ENCODE measurements at regions not wholly inside any gene's neighbourhood (a gene's known extent, or its start where the extent isn't known, plus 50 kb on each side); places are given as distances from the start of the nearest gene placed in this dataset.
A peak's percentile ranks its signal among the peaks of the same experiment; 100 is the strongest.

GRCh38 chr6:6728169-6728941 is 139.8 kb downstream of the LY86 start:
- H2BK120ac ChIP-seq (ENCODE audit: insufficient read depth, low read length, poor library complexity) = no peak overlapping the region
- H3K27me3 ChIP-seq (ENCODE audit: insufficient read depth, low read length) = no peaks in the 10 kb centered on the region
- no peaks in the 10 kb centered on the region for H3K36me3 ChIP-seq (ENCODE audit: control insufficient read depth in 1 of 2, insufficient read depth in 2 of 2, low read length in 2 of 2)
- no peak overlapping the region for H3K23ac ChIP-seq (ENCODE audit: low read length)
- no peak overlapping the region for H3K18ac ChIP-seq (ENCODE audit: low read length)
- no peaks in the 10 kb centered on the region for H3K9me3 ChIP-seq (ENCODE audit: insufficient read depth, low read depth, low read length)
- H3K27ac ChIP-seq (ENCODE audit: low read depth, low read length) = no peak overlapping the region
- H2AK5ac ChIP-seq (ENCODE audit: low read length) = no peak overlapping the region
- H3K14ac ChIP-seq (ENCODE audit: low read length) = no peak overlapping the region
- H3K79me1 ChIP-seq (ENCODE audit: low read length) = peaks cover 12% of the 10 kb centered on the region
- no peak overlapping the region for H4K8ac ChIP-seq (ENCODE audit: low read depth, low read length)
- H3K4ac ChIP-seq (ENCODE audit: low read depth, low read length) = no peak overlapping the region
- H4K12ac ChIP-seq (ENCODE audit: low read depth, low read length) = no peak overlapping the region
- H2AFZ ChIP-seq (ENCODE audit: insufficient read depth, low read length, poor library complexity) = no peak overlapping the region
- peaks cover 16 to 18% of the 10 kb centered on the region in 2 experiments for H3K4me1 ChIP-seq (ENCODE audit: control insufficient read depth in 1 of 2, insufficient read depth in 2 of 2, low read length in 2 of 2)
- DNase-seq = no peak
- H4K91ac ChIP-seq (ENCODE audit: low read depth, low read length) = no peak overlapping the region
- H3K4me2 ChIP-seq (ENCODE audit: low read length) = no peak overlapping the region
- H3K4me3 ChIP-seq (ENCODE audit: low read depth, low read length) = no peak overlapping the region
- no peak overlapping the region for H2BK12ac ChIP-seq (ENCODE audit: low read length)
- no CpG with 5 or more reads among the region's 9 CpGs for WGBS (ENCODE audit: extremely low coverage, insufficient coverage, insufficient read length)
- no peak overlapping the region for H3K9ac ChIP-seq (ENCODE audit: low read length)
- no peak overlapping the region for H2BK5ac ChIP-seq (ENCODE audit: low read depth, low read length, poor library complexity)
- no peaks in the 10 kb centered on the region for H3K79me2 ChIP-seq (ENCODE audit: control insufficient read depth, insufficient read depth, low read length, poor library complexity)

GRCh38 chr6:6729971-6730370 is 141.5 kb downstream of the LY86 start:
- WGBS (ENCODE audit: extremely low coverage, insufficient coverage, insufficient read length) = no CpG with 5 or more reads among the region's 1 CpG
- peaks cover 13% of the 10 kb centered on the region for H3K79me1 ChIP-seq (ENCODE audit: low read length)
- H4K91ac ChIP-seq (ENCODE audit: low read depth, low read length) = no peak overlapping the region
- no peak overlapping the region for H2AK5ac ChIP-seq (ENCODE audit: low read length)
- H3K18ac ChIP-seq (ENCODE audit: low read length) = no peak overlapping the region
- H2BK12ac ChIP-seq (ENCODE audit: low read length) = no peak overlapping the region
- H4K12ac ChIP-seq (ENCODE audit: low read depth, low read length) = no peak overlapping the region
- H3K14ac ChIP-seq (ENCODE audit: low read length) = no peak overlapping the region
- H3K9me3 ChIP-seq (ENCODE audit: insufficient read depth, low read depth, low read length) = no peaks in the 10 kb centered on the region
- H2BK120ac ChIP-seq (ENCODE audit: insufficient read depth, low read length, poor library complexity) = no peak overlapping the region
- no peaks in the 10 kb centered on the region for H3K27me3 ChIP-seq (ENCODE audit: insufficient read depth, low read length)
- H3K36me3 ChIP-seq (ENCODE audit: control insufficient read depth in 1 of 2, insufficient read depth in 2 of 2, low read length in 2 of 2) = no peaks in the 10 kb centered on the region
- no peak overlapping the region for H3K23ac ChIP-seq (ENCODE audit: low read length)
- peaks cover 20 to 25% of the 10 kb centered on the region in 2 experiments for H3K4me1 ChIP-seq (ENCODE audit: control insufficient read depth in 1 of 2, insufficient read depth in 2 of 2, low read length in 2 of 2)
- no peak overlapping the region for H3K4ac ChIP-seq (ENCODE audit: low read depth, low read length)
- H4K8ac ChIP-seq (ENCODE audit: low read depth, low read length) = no peak overlapping the region
- H2BK5ac ChIP-seq (ENCODE audit: low read depth, low read length, poor library complexity) = no peak overlapping the region
- H3K4me3 ChIP-seq (ENCODE audit: low read depth, low read length) = no peak overlapping the region
- H2AFZ ChIP-seq (ENCODE audit: insufficient read depth, low read length, poor library complexity) = no peak overlapping the region
- no peak for DNase-seq
- no peak overlapping the region for H3K4me2 ChIP-seq (ENCODE audit: low read length)
- H3K27ac ChIP-seq (ENCODE audit: low read depth, low read length) = no peak overlapping the region
- H3K79me2 ChIP-seq (ENCODE audit: control insufficient read depth, insufficient read depth, low read length, poor library complexity) = peaks cover 2% of the 10 kb centered on the region
- H3K9ac ChIP-seq (ENCODE audit: low read length) = no peak overlapping the region

GRCh38 chr6:6730831-6731230 is 142.3 kb downstream of the LY86 start:
- no peak overlapping the region for H3K27ac ChIP-seq (ENCODE audit: low read depth, low read length)
- no peak overlapping the region for H3K9ac ChIP-seq (ENCODE audit: low read length)
- no peak overlapping the region for H2AK5ac ChIP-seq (ENCODE audit: low read length)
- H2BK5ac ChIP-seq (ENCODE audit: low read depth, low read length, poor library complexity) = no peak overlapping the region
- H2AFZ ChIP-seq (ENCODE audit: insufficient read depth, low read length, poor library complexity) = no peak overlapping the region
- no peak overlapping the region for H3K4ac ChIP-seq (ENCODE audit: low read depth, low read length)
- H3K36me3 ChIP-seq (ENCODE audit: control insufficient read depth in 1 of 2, insufficient read depth in 2 of 2, low read length in 2 of 2) = no peaks in the 10 kb centered on the region
- peaks cover 13 to 18% of the 10 kb centered on the region in 2 experiments for H3K4me1 ChIP-seq (ENCODE audit: control insufficient read depth in 1 of 2, insufficient read depth in 2 of 2, low read length in 2 of 2)
- H2BK12ac ChIP-seq (ENCODE audit: low read length) = no peak overlapping the region
- H3K4me2 ChIP-seq (ENCODE audit: low read length) = no peak overlapping the region
- no peaks in the 10 kb centered on the region for H3K9me3 ChIP-seq (ENCODE audit: insufficient read depth, low read depth, low read length)
- DNase-seq = peak in 1 of 2 donors; percentile 4
- H3K4me3 ChIP-seq (ENCODE audit: low read depth, low read length) = no peak overlapping the region
- no peak overlapping the region for H4K12ac ChIP-seq (ENCODE audit: low read depth, low read length)
- H3K14ac ChIP-seq (ENCODE audit: low read length) = no peak overlapping the region
- no peak overlapping the region for H3K23ac ChIP-seq (ENCODE audit: low read length)
- no peaks in the 10 kb centered on the region for H3K27me3 ChIP-seq (ENCODE audit: insufficient read depth, low read length)
- H4K8ac ChIP-seq (ENCODE audit: low read depth, low read length) = no peak overlapping the region
- WGBS (ENCODE audit: extremely low coverage, insufficient coverage, insufficient read length) = no CpG with 5 or more reads among the region's 2 CpGs
- H3K79me1 ChIP-seq (ENCODE audit: low read length) = peaks cover 8% of the 10 kb centered on the region
- no peak overlapping the region for H3K18ac ChIP-seq (ENCODE audit: low read length)
- H3K79me2 ChIP-seq (ENCODE audit: control insufficient read depth, insufficient read depth, low read length, poor library complexity) = peaks cover 2% of the 10 kb centered on the region
- no peak overlapping the region for H4K91ac ChIP-seq (ENCODE audit: low read depth, low read length)
- H2BK120ac ChIP-seq (ENCODE audit: insufficient read depth, low read length, poor library complexity) = no peak overlapping the region

- peaks cover 9% of the 10 kb centered on the region for H3K79me1 ChIP-seq (ENCODE audit: low read length)
- H3K4ac ChIP-seq (ENCODE audit: low read depth, low read length) = no peak overlapping the region
- H3K14ac ChIP-seq (ENCODE audit: low read length) = no peak overlapping the region
- WGBS (ENCODE audit: extremely low coverage, insufficient coverage, insufficient read length) = no CpG with 5 or more reads among the region's 16 CpGs
- no peak overlapping the region for H3K23ac ChIP-seq (ENCODE audit: low read length)
- peak overlapping the region; percentile 31 for H2BK120ac ChIP-seq (ENCODE audit: insufficient read depth, low read length, poor library complexity)
- H2BK12ac ChIP-seq (ENCODE audit: low read length) = no peak overlapping the region
- H3K18ac ChIP-seq (ENCODE audit: low read length) = no peak overlapping the region
- no peaks in the 10 kb centered on the region for H3K27me3 ChIP-seq (ENCODE audit: insufficient read depth, low read length)
- peaks cover 2% of the 10 kb centered on the region for H3K79me2 ChIP-seq (ENCODE audit: control insufficient read depth, insufficient read depth, low read length, poor library complexity)
- no peak overlapping the region for H2BK5ac ChIP-seq (ENCODE audit: low read depth, low read length, poor library complexity)
- no peak overlapping the region for H4K8ac ChIP-seq (ENCODE audit: low read depth, low read length)
- no peak overlapping the region for H4K12ac ChIP-seq (ENCODE audit: low read depth, low read length)
- H3K4me1 ChIP-seq (ENCODE audit: control insufficient read depth in 1 of 2, insufficient read depth in 2 of 2, low read length in 2 of 2) = peaks cover 13 to 22% of the 10 kb centered on the region in 2 experiments
- no peak overlapping the region for H2AK5ac ChIP-seq (ENCODE audit: low read length)
- peak overlapping the region; percentile 44 for H3K4me2 ChIP-seq (ENCODE audit: low read length)
- peak overlapping the region; percentile 32 for H3K27ac ChIP-seq (ENCODE audit: low read depth, low read length)
- no peak overlapping the region for H3K9ac ChIP-seq (ENCODE audit: low read length)
- no peak overlapping the region for H2AFZ ChIP-seq (ENCODE audit: insufficient read depth, low read length, poor library complexity)
- H3K9me3 ChIP-seq (ENCODE audit: insufficient read depth, low read depth, low read length) = no peaks in the 10 kb centered on the region
- peak in 1 of 2 donors; percentile 21 for DNase-seq
- H3K36me3 ChIP-seq (ENCODE audit: control insufficient read depth in 1 of 2, insufficient read depth in 2 of 2, low read length in 2 of 2) = no peaks in the 10 kb centered on the region
- H3K4me3 ChIP-seq (ENCODE audit: low read depth, low read length) = no peak overlapping the region
- H4K91ac ChIP-seq (ENCODE audit: low read depth, low read length) = peak overlapping the region; percentile 36
Measured at GRCh38 chr6:6734479-6735465, 146.3 kb downstream of the LY86 start.
